ENCODE measurements at regions not wholly inside any gene's neighbourhood (a gene's known extent, or its start where the extent isn't known, plus 50 kb on each side); places are given as distances from the start of the nearest gene placed in this dataset.
"Not testable (repeated sequence)": the region's sequence is repeated elsewhere in the genome, so short reads cannot be mapped to it uniquely, and the experiment has no call there.

GRCh38 chr2:87539151-87539943 lies 208.5 kb upstream of the PLGLB2 start:
- H3K27me3 ChIP-seq (ENCODE audit: control insufficient read depth, insufficient read depth); H3K4me1 ChIP-seq (ENCODE audit: control insufficient read depth, insufficient read depth, low read length); H3K27ac ChIP-seq (ENCODE audit: low read length); intact Hi-C loops (cut with DNase I); DNase-seq; H3K9me3 ChIP-seq (ENCODE audit: control insufficient read depth, low read length); H3K4me3 ChIP-seq (ENCODE audit: low read length): not testable (repeated sequence)
- 90% methylated on average over 11 of the region's 15 CpGs for WGBS
- peak in 1 of 2 donors; percentile 17 for ATAC-seq

GRCh38 chr2:87540242-87540641 lies 207.6 kb upstream of the PLGLB2 start:
- H3K9me3 ChIP-seq (ENCODE audit: control insufficient read depth, low read length); H3K4me3 ChIP-seq (ENCODE audit: low read length); H3K27me3 ChIP-seq (ENCODE audit: control insufficient read depth, insufficient read depth); DNase-seq; H3K27ac ChIP-seq (ENCODE audit: low read length); ATAC-seq; intact Hi-C loops (cut with DNase I); H3K4me1 ChIP-seq (ENCODE audit: control insufficient read depth, insufficient read depth, low read length): not testable (repeated sequence)
- WGBS: 93% methylated on average over 1 of the region's 3 CpGs

- H3K27ac ChIP-seq (ENCODE audit: low read length); H3K4me1 ChIP-seq (ENCODE audit: control insufficient read depth, insufficient read depth, low read length); H3K27me3 ChIP-seq (ENCODE audit: control insufficient read depth, insufficient read depth); H3K4me3 ChIP-seq (ENCODE audit: low read length); DNase-seq; H3K9me3 ChIP-seq (ENCODE audit: control insufficient read depth, low read length); intact Hi-C loops (cut with DNase I): not testable (repeated sequence)
- peak in 1 of 2 donors; percentile 58 for ATAC-seq
- 35% methylated on average over 5 of the region's 8 CpGs for WGBS
Observed at GRCh38 chr2:87542599-87543174, 205.2 kb upstream of the PLGLB2 start.

- ATAC-seq; DNase-seq; H3K9me3 ChIP-seq (ENCODE audit: control insufficient read depth, low read length); H3K27me3 ChIP-seq (ENCODE audit: control insufficient read depth, insufficient read depth); H3K27ac ChIP-seq (ENCODE audit: low read length); intact Hi-C loops (cut with DNase I); H3K4me3 ChIP-seq (ENCODE audit: low read length); H3K4me1 ChIP-seq (ENCODE audit: control insufficient read depth, insufficient read depth, low read length): not testable (repeated sequence)
- WGBS: no CpG with 5 or more reads among the region's 1 CpG
Observed at GRCh38 chr2:87543797-87544196, 204.1 kb upstream of the PLGLB2 start.

- H3K4me1 ChIP-seq (ENCODE audit: control insufficient read depth, insufficient read depth, low read length); H3K27me3 ChIP-seq (ENCODE audit: control insufficient read depth, insufficient read depth); DNase-seq; H3K9me3 ChIP-seq (ENCODE audit: control insufficient read depth, low read length); H3K27ac ChIP-seq (ENCODE audit: low read length); intact Hi-C loops (cut with DNase I); ATAC-seq; H3K4me3 ChIP-seq (ENCODE audit: low read length): not testable (repeated sequence)
- 52% methylated on average over 2 of the region's 2 CpGs for WGBS
Observed at GRCh38 chr2:87547106-87547505, 200.8 kb upstream of the PLGLB2 start.

GRCh38 chr2:87547966-87548365 lies 199.9 kb upstream of the PLGLB2 start:
- DNase-seq; H3K27ac ChIP-seq (ENCODE audit: low read length); ATAC-seq; intact Hi-C loops (cut with DNase I); H3K9me3 ChIP-seq (ENCODE audit: control insufficient read depth, low read length); H3K27me3 ChIP-seq (ENCODE audit: control insufficient read depth, insufficient read depth); H3K4me1 ChIP-seq (ENCODE audit: control insufficient read depth, insufficient read depth, low read length); H3K4me3 ChIP-seq (ENCODE audit: low read length): not testable (repeated sequence)

- H3K27ac ChIP-seq (ENCODE audit: low read length); H3K9me3 ChIP-seq (ENCODE audit: control insufficient read depth, low read length); DNase-seq; intact Hi-C loops (cut with DNase I); H3K4me3 ChIP-seq (ENCODE audit: low read length); ATAC-seq; H3K27me3 ChIP-seq (ENCODE audit: control insufficient read depth, insufficient read depth); H3K4me1 ChIP-seq (ENCODE audit: control insufficient read depth, insufficient read depth, low read length): not testable (repeated sequence)
- 97% methylated on average over 2 of the region's 7 CpGs for WGBS
Observed at GRCh38 chr2:87548681-87549536, 199.0 kb upstream of the PLGLB2 start.

GRCh38 chr2:87549561-87550202 lies 198.2 kb upstream of the PLGLB2 start:
- H3K4me3 ChIP-seq (ENCODE audit: low read length); H3K27ac ChIP-seq (ENCODE audit: low read length); H3K27me3 ChIP-seq (ENCODE audit: control insufficient read depth, insufficient read depth); H3K4me1 ChIP-seq (ENCODE audit: control insufficient read depth, insufficient read depth, low read length); intact Hi-C loops (cut with DNase I); H3K9me3 ChIP-seq (ENCODE audit: control insufficient read depth, low read length): not testable (repeated sequence)
- peak in 2 of 3 donors; percentile 6 to 30 for DNase-seq
- peak; percentile 74 to 81 for ATAC-seq

GRCh38 chr2:87554678-87555077 lies 193.2 kb upstream of the PLGLB2 start:
- 73% methylated on average over 1 of the region's 4 CpGs for WGBS
- not testable (repeated sequence) for ATAC-seq

GRCh38 chr2:87555082-87555481 lies 192.8 kb upstream of the PLGLB2 start:
- DNase-seq; H3K4me3 ChIP-seq (ENCODE audit: low read length); ATAC-seq; H3K27ac ChIP-seq (ENCODE audit: low read length); H3K4me1 ChIP-seq (ENCODE audit: control insufficient read depth, insufficient read depth, low read length); H3K27me3 ChIP-seq (ENCODE audit: control insufficient read depth, insufficient read depth); intact Hi-C loops (cut with DNase I); H3K9me3 ChIP-seq (ENCODE audit: control insufficient read depth, low read length): not testable (repeated sequence)
- 34% methylated on average over 3 of the region's 4 CpGs for WGBS

More at GRCh38 chr2:87554678-87555077, 193.2 kb upstream of the PLGLB2 start:
- intact Hi-C loops (cut with DNase I); H3K4me1 ChIP-seq (ENCODE audit: control insufficient read depth, insufficient read depth, low read length); H3K27ac ChIP-seq (ENCODE audit: low read length); H3K4me3 ChIP-seq (ENCODE audit: low read length); H3K9me3 ChIP-seq (ENCODE audit: control insufficient read depth, low read length); DNase-seq; H3K27me3 ChIP-seq (ENCODE audit: control insufficient read depth, insufficient read depth): not testable (repeated sequence)
